ENCODE measurements at regions not wholly inside any gene's neighbourhood (a gene's known extent, or its start where the extent isn't known, plus 50 kb on each side); places are given as distances from the start of the nearest gene placed in this dataset.

- peaks cover 5% of the 10 kb centered on the region; the same call in 1 of the 2 replicates for H3K4me1 ChIP-seq (ENCODE audit: insufficient read depth, low read length)
- WGBS (ENCODE audit: extremely low coverage, insufficient read length, low lambda C conversion rate): no CpG with 5 or more reads among the region's 4 CpGs
- H2AK5ac ChIP-seq (ENCODE audit: insufficient read length, low read length): no peak overlapping the region
These were observed 284.4 kb downstream of the RBM43 start for GRCh38 chr2:150977296-150977695.

More at GRCh38 chr2:150977296-150977695, 284.4 kb downstream of the RBM43 start:
- H3K27ac ChIP-seq (ENCODE audit: insufficient read length, low read depth, low read length): no peak overlapping the region
- no peak overlapping the region for H3K4ac ChIP-seq (ENCODE audit: low read depth, low read length)
- H4K91ac ChIP-seq (ENCODE audit: insufficient read length, low read depth, low read length): no peak overlapping the region
- H3K27ac Mint-ChIP-seq: no peak overlapping the region
- H3K9me3 ChIP-seq (ENCODE audit: control insufficient read depth, low read depth, low read length): no peaks in the 10 kb centered on the region
- H2BK15ac ChIP-seq (ENCODE audit: low read depth, low read length): no peak overlapping the region
- no peaks in the 10 kb centered on the region for H3K79me1 ChIP-seq (ENCODE audit: insufficient read depth, low read depth, low read length, poor library complexity, severe bottlenecking)
- H3K79me2 ChIP-seq (ENCODE audit: insufficient read depth, low read length): no peaks in the 10 kb centered on the region
- no peaks in the 10 kb centered on the region for H3K27me3 ChIP-seq (ENCODE audit: insufficient read depth, low read length)
- no peak overlapping the region for H3K18ac ChIP-seq (ENCODE audit: insufficient read length, low read depth, low read length)
- no peak overlapping the region for H3K4me3 Mint-ChIP-seq
- no peak overlapping the region for H2AFZ ChIP-seq (ENCODE audit: low read length)
- H3K9me3 Mint-ChIP-seq: no peaks in the 10 kb centered on the region
- no peak overlapping the region for H2BK120ac ChIP-seq (ENCODE audit: low read depth, low read length, poor library complexity, severe bottlenecking)
- H3K14ac ChIP-seq (ENCODE audit: insufficient read depth, low read length): no peak overlapping the region
- no peak overlapping the region for H3T11ph ChIP-seq (ENCODE audit: low read length)
- no peak for TF ChIP-seq CTCF (conservative IDR thresholded peaks at IDR 0.05)
- no peaks in the 10 kb centered on the region for H3K27me3 Mint-ChIP-seq (ENCODE audit: low read depth)
- H3K4me2 ChIP-seq (ENCODE audit: insufficient read depth, insufficient read length, low read length): no peak overlapping the region
- no peaks in the 10 kb centered on the region; a peak in 1 of 7 replicates for H3K36me3 Mint-ChIP-seq (ENCODE audit: insufficient read depth in 1 of 3, low read depth in 3 of 3)
- H4K8ac ChIP-seq (replicated peaks; ENCODE audit: insufficient read length, low read depth, low read length): no peak overlapping the region
- peaks cover 9 to 10% of the 10 kb centered on the region in 2 experiments for H3K4me1 Mint-ChIP-seq
- no peaks in the 10 kb centered on the region for H4K20me1 ChIP-seq (ENCODE audit: control insufficient read depth, insufficient read depth, insufficient read length)
- no peaks in the 10 kb centered on the region for H3K23me2 ChIP-seq (ENCODE audit: insufficient read length, low read depth, low read length, poor library complexity, severe bottlenecking)
- H3K9ac ChIP-seq (ENCODE audit: extremely low read depth, insufficient read length, low read length): no peak overlapping the region
- H2BK12ac ChIP-seq (ENCODE audit: insufficient read length, low read depth, low read length): no peak overlapping the region
- no peak overlapping the region for H4K5ac ChIP-seq (ENCODE audit: insufficient read length, low read depth, low read length)
- peak; percentile 33 for DNase-seq
- H2BK20ac ChIP-seq (ENCODE audit: low read depth, low read length, poor library complexity, severe bottlenecking): no peak overlapping the region
- no peak overlapping the region for H3K56ac ChIP-seq (ENCODE audit: insufficient read length, low read depth, low read length)
- no peak overlapping the region for H2BK5ac ChIP-seq (ENCODE audit: insufficient read length, low read length)
- H3K23ac ChIP-seq (ENCODE audit: insufficient read length, low read depth, low read length): no peak overlapping the region

Measured in H9 (cell line).